Testis (tissue), 2 donors: ENCODE measurements at regions not wholly inside any gene's neighbourhood (a gene's known extent, or its start where the extent isn't known, plus 50 kb on each side); places are given as distances from the start of the nearest gene placed in this dataset.

Source experiments
- DNase-seq: peaks from one replicate; pipeline ENCODE4 v3.0.0-alpha.2; 2019
- H3K27ac ChIP-seq, 2 donors: fragments of 200-600 bp; sonication (generic); one replicate each; pipeline ENCODE4 v1.5.1; 2019
- H3K27me3 ChIP-seq: fragments of 200-600 bp; sonication (generic); one replicate; pipeline ENCODE4 v1.5.1; 2019
- H3K36me3 ChIP-seq: fragments of 200-600 bp; sonication (generic); one replicate; pipeline ENCODE4 v1.5.1; 2017; ENCODE audit warnings: low read depth; ENCODE audit errors: missing control alignments
- H3K4me1 ChIP-seq: fragments of 200-600 bp; sonication (generic); one replicate; pipeline ENCODE4 v1.5.1; 2019
- H3K4me3 ChIP-seq, 2 donors: fragments of 200-600 bp; sonication (generic); one replicate each; pipeline ENCODE4 v1.5.1; 2017 to 2019
- H3K9me3 ChIP-seq: fragments of 200-600 bp; sonication (generic); one replicate; pipeline ENCODE4 v1.5.1; 2017
- POLR2A ChIP-seq: fragments of 450-650 bp; IDR thresholded peaks from one replicate; pipeline ENCODE4 v1.6.1; 2017; ENCODE audit warnings: antibody characterized with exemption, mild to moderate bottlenecking, moderate library complexity
- WGBS, 2 donors: methylation state at CpG; one replicate each; pipeline ENCODE4 v1.1.5; 2018; 5-methylcytosine and 5-hydroxymethylcytosine counted together
- intact Hi-C: fragments of 100-400 bp; cut with DNase I; formaldehyde crosslinking; loops from one replicate; pipeline ENCODE4 v1.15.1; 2023; ENCODE audit warnings: low total_unique reads
- TF ChIP-seq, protein P1 (sequence below), 3 experiments: fragments of 450-650 bp in 2 of 3; fragments of 200-600 bp in 1 of 3; sonication (generic) in 1 of 3; IDR thresholded peaks; one replicate each; pipeline ENCODE4 v1.5.1; 2016 to 2019; ENCODE audit warnings: antibody characterized with exemption in 3 of 3, mild to moderate bottlenecking in 2 of 3, moderate library complexity in 1 of 3

- H3K36me3 ChIP-seq = no peaks in the 10 kb centered on the region
- DNase-seq = no peak
- no peaks in the 10 kb centered on the region for H3K4me1 ChIP-seq
- H3K9me3 ChIP-seq = no peaks in the 10 kb centered on the region
- intact Hi-C loops = no loop called here
- H3K27ac ChIP-seq = no peak overlapping the region
- H3K27me3 ChIP-seq = no peaks in the 10 kb centered on the region
- H3K4me3 ChIP-seq = no peak overlapping the region
- TF ChIP-seq, protein P1, sequence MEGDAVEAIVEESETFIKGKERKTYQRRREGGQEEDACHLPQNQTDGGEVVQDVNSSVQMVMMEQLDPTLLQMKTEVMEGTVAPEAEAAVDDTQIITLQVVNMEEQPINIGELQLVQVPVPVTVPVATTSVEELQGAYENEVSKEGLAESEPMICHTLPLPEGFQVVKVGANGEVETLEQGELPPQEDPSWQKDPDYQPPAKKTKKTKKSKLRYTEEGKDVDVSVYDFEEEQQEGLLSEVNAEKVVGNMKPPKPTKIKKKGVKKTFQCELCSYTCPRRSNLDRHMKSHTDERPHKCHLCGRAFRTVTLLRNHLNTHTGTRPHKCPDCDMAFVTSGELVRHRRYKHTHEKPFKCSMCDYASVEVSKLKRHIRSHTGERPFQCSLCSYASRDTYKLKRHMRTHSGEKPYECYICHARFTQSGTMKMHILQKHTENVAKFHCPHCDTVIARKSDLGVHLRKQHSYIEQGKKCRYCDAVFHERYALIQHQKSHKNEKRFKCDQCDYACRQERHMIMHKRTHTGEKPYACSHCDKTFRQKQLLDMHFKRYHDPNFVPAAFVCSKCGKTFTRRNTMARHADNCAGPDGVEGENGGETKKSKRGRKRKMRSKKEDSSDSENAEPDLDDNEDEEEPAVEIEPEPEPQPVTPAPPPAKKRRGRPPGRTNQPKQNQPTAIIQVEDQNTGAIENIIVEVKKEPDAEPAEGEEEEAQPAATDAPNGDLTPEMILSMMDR (IDR thresholded peaks at IDR 0.05) = no peak
- TF ChIP-seq POLR2A = no peak
These were observed 994.7 kb downstream of the EPHA3 start for GRCh38 chr3:90102146-90102545.

DNA sequence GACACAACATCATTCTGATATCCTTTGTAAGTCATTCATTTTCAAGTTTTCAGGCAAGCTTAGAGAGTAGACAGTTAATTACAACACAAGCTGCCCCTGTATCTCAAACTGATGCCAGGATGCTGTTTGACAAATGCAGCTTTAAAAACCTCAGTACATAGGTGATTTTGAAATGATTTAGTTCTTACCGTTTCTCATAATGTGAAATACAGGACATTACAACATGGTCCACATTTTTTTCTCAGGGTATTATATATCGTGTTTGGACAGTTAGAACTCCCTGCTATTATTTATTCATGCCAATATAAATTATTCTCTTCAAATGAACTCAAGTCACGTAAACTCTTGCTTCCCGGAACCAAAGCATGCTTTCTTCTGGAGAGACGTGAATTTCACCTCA, 1013.9 kb downstream of the EPHA3 start:
- Histone ChIP-seq H3K4me3 (no peak overlapping the region), H3K9me3 (no peaks in the 10 kb centered on the region), H3K36me3 (no peaks in the 10 kb centered on the region), H3K27me3 (no peaks in the 10 kb centered on the region), H3K4me1 (no peaks in the 10 kb centered on the region), H3K27ac (no peak overlapping the region)
- TF ChIP-seq POLR2A = no peak
- TF ChIP-seq, protein P1 (IDR thresholded peaks at IDR 0.05) = no peak
- WGBS, 2 donors = 36 to 39% methylated on average over 5 of the region's 5 CpGs
- DNase-seq = no peak
- intact Hi-C loops = no loop called here

GRCh38 chr3:90128391-90128790, 1021.0 kb downstream of the EPHA3 start:
- Histone ChIP-seq H3K27me3 (no peaks in the 10 kb centered on the region), H3K4me3 (no peak overlapping the region), H3K4me1 (no peaks in the 10 kb centered on the region), H3K9me3 (no peaks in the 10 kb centered on the region), H3K36me3 (no peaks in the 10 kb centered on the region), H3K27ac (no peak overlapping the region)
- no peak for DNase-seq
- TF ChIP-seq, protein P1 (IDR thresholded peaks at IDR 0.05) = no peak
- TF ChIP-seq POLR2A = no peak
- intact Hi-C loops = no loop called here
- WGBS, 2 donors = 83 to 98% methylated on average over 2 of the region's 2 CpGs

- Histone ChIP-seq H3K36me3 (no peaks in the 10 kb centered on the region), H3K27ac (no peak overlapping the region), H3K4me1 (no peaks in the 10 kb centered on the region), H3K4me3 (no peak overlapping the region), H3K27me3 (no peaks in the 10 kb centered on the region), H3K9me3 (no peaks in the 10 kb centered on the region)
- no peak for TF ChIP-seq POLR2A
- TF ChIP-seq, protein P1 (IDR thresholded peaks at IDR 0.05) = no peak
- WGBS, 2 donors = 78 to 83% methylated on average over 3 of the region's 3 CpGs
- no peak for DNase-seq
- intact Hi-C loops = no loop called here
These were observed 1022.3 kb downstream of the EPHA3 start for GRCh38 chr3:90129730-90130129.

GRCh38 chr3:90132197-90132596, 1024.8 kb downstream of the EPHA3 start:
- DNase-seq = no peak
- Histone ChIP-seq H3K27ac (no peak overlapping the region), H3K36me3 (no peaks in the 10 kb centered on the region), H3K4me3 (no peak overlapping the region), H3K4me1 (no peaks in the 10 kb centered on the region), H3K27me3 (no peaks in the 10 kb centered on the region), H3K9me3 (no peaks in the 10 kb centered on the region)
- TF ChIP-seq POLR2A = no peak
- TF ChIP-seq, protein P1 (IDR thresholded peaks at IDR 0.05) = no peak
- intact Hi-C loops = no loop called here
- WGBS, 2 donors = 36 to 53% methylated on average over 1 of the region's 1 CpG
